HG02610 (cell line): ENCODE measurements at regions not wholly inside any gene's neighbourhood (a gene's known extent, or its start where the extent isn't known, plus 50 kb on each side); places are given as distances from the start of the nearest gene placed in this dataset.

ENCODE experiments used
- ATAC-seq: cut with Tn5 transposase; IDR thresholded peaks from one replicate; pipeline ENCODE4 v1.9.1; 2021; ENCODE audit warnings: mild to moderate bottlenecking, moderate library complexity; ENCODE audit not compliant: unreplicated experiment

DNA sequence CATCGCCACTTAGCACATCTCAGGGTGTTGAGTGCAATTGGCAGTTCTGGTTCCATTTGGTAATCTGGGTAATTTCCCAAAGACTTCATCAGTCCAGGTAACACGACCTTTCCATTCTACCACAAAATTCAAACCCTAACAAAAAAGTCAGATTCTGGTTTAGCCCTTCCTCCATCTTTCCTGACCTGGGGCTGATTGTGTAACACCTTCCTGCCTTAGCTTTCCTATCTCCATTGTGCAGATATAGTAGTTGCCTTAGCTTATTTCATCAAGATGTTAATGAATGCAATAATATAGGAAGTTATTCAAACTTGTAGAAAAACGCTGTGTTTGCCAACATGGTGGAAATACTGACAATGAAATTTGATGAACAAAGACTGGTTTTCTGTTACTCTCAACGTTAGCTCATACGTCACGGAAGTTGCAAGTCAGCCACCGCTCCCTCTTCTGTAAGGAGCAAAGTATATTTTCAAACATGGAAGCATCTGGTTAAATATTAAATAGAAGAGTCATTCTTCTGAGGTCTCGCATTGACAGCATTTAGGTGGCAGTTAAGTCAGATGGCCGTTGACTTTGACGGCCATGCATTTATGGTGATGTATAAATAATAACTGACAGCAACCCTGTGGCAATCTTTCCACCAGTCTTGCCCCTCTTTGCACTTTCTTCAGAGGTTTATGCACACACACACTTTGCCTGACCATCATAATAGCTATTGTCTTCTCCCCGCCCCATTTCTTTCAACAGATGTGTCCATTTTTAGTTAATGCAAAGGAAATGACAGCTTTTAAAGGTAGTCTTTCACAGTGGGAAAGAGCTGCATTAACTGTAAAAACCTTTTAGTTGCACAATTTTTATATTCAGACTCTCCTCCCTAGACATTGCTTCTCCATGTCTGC is 205.1 kb upstream of the BMPER start:
- ATAC-seq, result no peak

DNA sequence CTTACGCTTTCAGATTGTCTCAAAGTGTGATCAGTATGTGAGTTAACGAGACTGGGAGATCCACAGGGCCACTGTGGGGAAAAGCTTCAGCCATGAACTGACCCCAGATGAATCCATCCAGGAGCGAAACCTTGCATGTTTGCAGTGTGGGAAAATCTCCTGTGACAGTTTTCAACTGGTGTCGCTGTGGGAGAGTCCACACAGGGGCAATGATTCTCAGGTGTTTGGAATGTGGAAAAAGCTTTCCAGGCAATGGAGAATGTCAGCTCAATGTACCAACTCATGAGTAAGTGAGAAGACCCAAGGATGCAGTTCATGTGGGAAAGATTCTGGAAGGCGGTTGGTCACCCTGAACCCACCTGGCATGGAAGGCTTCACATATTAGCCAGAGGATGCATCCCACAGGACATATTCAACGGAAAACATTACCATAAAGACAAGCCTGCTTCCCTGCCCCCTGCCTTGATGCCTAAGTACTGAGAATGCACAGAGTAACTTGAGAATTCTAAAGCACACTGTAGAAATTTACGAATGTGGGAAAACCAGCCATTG is 204.1 kb upstream of the BMPER start:
- no peak for ATAC-seq

DNA sequence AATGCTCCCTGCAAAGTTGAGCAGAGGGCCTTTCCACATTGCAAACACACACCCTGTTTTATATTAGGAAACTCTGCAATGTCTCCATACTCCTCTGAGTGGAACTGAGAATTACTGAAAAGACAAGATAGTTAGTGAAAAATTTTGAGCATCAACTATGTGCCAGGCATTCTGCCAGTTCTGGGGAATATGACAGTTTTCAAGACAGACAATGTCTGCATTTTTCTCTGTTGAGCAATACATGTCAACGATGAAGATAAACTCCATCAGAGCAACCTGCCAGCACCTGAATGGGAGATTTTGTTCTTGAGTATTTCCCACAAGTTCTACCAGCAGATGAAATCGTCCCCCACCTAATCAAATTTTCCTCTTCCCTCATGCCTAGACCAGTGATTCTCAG is 203.4 kb upstream of the BMPER start:
- no peak for ATAC-seq

DNA sequence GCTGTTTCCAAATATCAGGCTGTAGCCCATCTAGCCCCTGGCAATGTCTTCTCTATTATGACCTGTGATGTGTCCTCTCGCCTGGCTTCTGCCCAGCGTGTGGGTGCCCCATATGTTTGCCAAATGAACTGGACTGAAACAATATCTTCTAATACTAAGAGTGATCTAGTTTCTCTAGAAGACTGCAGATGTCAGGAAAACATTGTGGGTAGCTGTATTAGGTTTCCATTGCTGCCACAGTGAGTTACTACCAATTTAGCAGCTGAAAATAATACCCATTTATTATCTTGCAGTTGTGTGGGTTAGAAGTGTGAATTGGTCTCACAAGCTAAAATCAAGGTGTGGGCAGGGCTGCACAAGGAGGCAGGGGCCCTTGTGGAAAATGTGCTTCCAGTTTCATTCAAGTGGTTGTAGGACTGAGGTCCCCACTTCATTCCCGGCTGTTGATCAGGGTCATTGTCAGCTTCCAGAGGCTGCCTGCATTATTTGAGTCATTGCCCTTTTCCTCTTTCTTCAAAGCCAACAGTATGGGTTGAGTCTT is 202.8 kb upstream of the BMPER start:
- no peak for ATAC-seq

DNA sequence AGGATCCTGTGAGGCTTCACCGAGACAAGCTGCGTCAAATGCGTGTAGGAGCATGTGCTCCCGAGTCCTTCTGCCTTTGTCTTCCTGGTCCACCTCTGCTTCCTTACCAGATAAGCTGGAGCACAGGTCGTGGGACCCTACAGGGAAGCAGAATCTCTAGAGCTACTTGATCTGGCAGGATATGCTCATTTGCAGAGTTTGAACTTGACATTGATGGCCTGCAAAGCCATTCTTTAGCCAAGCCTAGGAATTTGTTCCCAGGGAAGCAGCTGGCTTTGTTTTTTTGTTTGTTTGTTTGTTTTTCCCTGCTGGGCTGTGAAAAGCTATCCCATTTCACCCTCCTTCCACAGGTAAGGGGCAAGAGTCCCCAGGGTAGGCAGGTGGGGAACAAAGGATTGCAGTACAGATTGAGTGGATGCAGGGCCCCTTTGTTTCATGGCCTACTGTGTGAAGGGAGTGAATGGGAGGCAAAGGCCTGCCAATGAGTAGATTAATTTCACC is 200.0 kb upstream of the BMPER start:
- no peak for ATAC-seq

DNA sequence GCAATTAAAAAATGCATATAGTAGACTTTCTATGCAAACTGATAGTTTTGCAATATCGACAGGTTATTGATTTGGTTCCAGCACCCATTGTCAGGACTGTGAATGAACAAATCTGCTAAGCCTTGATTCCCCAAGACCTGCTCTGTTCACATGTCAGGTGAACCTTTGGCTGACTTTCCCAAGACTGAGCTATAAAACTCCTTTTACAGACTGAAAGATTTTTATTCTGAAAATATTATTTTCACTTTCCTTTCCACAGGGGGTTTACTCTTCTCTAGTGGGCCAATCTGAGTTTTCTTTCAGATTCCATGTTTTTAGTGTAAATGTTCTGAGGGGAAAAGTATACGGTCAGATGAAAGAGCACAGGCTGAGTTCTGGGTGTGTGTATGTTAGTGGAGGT is 199.2 kb upstream of the BMPER start:
- no peak for ATAC-seq

DNA sequence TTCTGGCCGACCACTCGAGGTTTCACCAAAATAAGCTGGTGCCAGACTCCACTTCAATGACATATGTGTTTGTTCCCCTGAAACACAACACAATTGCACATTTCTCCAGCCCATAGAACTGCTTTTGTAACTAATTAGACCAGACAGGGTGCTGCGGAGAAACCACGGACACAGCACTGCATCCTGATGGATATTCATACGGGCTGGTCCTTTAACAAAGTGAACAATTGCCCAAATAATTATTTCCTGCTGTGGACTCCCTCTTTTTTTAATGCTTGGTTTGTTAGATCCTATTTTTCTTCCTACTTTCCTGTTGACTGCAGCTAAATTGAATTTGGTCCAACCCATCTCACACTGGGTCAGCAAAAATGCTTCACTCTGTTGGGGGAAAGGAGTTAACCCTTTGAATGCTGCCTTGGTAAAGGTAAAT is 198.6 kb upstream of the BMPER start:
- no peak for ATAC-seq

DNA sequence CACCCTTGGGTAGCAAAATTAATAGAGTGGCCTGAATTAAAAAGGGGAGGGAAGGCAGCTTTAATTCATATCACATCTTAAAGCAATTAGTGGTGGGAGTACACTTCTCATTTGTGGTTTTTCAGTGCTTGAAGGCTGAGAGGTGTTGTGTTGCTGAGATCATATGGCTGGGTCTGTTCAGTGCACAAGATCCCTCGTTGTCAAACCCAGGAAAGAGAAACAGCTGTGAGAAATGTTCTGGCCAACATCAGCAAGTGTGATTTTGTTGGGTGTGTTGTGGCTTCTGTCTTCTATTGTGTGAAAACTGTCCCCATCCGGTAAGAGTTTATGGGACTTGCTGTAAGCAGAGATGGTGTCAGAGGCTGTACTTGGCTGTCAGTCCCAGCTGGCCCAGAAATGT is 197.9 kb upstream of the BMPER start:
- no peak for ATAC-seq

DNA sequence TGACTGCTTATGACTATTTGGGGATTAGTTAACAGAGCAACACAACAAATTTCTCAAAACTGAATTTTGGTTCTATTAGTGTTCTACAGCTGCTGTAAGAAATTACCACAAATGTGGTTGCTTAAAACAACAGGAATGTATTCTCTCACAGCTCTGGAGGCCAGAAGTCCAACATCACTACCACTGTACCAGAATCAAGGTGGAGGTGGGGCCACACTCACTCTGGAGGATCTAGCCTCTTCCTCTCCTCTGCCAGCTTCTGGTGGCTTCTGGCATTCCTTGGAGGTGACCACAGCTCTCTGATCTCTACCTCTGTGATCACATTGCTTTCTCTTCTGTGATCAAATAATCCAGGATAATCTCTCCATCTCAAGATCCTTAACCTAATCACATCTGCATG is 194.7 kb upstream of the BMPER start:
- ATAC-seq, result no peak

DNA sequence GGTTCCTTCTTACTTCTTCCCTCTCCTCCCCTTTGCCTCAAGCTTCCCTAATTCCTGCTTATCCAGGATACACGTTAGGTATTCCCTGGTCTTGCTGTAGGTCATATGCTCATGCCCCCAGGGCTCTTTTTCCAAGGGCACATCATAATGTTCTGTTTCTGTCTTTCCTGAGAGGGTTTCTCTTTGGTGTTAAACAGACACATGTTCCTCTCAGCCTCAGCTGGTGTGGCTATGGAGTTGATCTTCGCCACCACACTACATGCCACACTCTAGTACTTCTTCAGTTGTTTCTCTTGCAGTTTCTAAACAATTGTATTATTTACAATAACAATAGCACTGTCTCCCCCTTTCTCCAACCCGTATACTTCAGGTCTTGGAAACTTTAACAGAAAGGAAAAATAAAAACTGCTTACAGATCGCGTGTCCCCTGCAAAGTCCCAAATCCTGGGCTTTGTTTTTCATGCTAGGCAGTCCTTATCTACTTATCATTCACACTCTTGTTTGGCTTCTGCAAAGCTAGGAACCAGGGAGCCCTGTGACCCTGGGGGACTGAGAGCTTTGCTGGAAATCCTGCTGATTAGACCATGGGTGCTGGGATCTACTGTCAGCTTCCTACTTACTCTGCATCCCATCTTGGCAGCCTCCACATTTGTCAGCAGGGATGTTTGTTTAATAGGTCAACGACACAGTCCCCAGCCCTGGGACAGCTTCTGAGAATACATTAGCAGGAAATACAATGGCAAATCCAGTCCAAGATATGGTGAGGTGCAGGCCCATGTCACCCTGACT is 193.9 kb upstream of the BMPER start:
- ATAC-seq, result no peak

DNA sequence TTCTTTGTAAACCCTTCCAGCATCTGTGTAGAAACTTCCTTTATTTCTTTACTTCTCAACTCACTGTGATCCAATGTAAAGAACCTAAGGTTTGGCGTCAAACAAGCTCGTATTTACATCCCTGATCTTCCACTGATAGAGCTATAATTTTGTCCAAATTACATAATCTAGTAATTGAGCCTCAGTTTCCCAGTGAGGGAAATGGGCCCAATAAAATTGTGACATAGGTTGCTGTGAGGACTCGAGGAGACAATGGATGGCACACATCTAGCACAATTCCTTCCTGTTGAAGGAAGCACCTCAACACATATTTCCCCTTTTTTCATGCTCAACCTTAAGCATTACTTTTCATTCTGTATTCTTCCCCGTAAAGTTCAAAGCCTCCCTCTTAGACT is 193.3 kb upstream of the BMPER start:
- ATAC-seq, result no peak

DNA sequence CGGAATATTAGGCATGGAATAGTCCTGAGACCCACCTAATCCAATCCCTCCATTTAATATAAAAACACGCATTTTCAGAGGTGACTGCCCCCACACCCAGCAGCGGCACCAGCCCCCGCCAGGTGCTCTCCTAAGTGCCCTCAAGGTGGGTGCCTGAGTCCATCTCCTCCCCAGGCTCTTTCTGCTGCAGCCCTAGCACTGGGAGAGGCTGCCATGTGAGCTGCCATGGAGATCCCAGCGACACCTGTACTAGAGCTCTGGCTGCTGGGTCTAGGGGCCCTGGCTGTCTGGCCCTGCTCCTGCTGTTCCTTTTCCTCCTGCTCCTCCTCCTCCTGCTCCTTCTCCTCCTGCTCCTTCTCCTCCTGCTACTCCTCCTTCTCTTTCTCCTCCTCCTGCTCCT is 191.1 kb upstream of the BMPER start:
- ATAC-seq, result no peak

DNA sequence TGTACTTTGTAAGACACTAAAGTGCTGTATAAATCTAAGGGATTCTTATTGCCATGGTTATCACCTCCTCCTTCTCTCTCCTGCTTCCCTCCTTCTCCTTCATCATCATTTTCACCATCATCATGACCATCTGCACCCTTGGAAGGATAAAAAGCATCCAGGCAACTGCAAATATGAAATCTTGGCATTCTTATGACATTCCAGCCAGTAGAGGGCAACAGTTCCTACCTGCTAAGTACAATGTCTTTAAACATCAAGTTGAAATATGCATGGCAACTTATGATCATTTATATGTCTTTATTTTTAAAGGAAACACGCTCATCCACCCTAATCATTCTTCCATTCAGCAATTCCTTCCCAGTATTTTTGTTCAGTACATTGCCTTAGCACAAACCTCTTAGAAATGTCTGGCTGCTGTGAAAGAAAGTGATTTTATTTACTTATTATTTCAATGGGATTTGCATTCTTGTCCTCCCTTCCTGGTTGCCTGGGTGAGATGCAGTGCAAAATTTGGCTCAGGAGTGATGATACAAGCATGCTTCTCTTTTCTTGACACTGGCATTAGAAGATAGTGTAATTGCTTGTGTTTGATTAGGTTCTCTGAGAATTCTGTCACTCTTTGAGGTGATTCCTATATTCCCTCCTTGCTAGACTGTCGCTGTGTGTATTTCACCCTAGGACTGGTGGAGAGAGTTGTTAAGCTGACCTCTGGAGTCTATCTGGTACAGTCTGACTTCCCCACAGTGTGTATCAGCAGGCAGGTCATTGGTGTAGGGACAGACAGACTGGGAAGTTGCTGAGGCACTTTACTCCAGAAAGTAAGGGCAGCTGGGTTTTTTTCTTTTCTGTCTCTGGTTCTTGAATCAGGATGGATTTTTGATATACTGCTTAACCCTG is 188.5 kb upstream of the BMPER start:
- ATAC-seq, result no peak

DNA sequence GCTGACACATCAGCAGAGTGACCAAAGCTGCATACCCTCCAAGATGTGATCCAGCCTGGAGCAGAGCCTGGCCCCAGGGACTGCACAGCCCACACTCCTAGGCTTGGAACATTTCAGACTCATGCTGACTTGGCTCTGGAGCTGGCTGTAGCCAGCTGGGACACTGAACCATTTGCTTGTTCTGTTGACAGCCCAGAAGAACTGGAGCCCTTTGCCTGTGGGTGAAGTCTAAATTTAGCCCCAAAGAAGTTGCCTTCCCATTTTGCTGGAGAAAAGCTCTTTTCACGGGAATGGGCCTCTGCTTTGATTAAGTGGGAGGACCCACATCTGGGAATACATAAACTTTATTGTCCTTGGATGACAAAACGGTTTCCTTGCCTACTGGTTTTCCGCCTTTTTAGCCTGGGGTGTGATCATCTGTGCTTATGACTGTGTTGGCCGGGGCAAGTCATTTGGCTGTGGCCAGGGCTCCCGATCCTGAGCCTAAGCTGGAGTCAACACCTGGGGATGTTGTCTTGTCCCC is 186.2 kb upstream of the BMPER start:
- ATAC-seq, result no peak

DNA sequence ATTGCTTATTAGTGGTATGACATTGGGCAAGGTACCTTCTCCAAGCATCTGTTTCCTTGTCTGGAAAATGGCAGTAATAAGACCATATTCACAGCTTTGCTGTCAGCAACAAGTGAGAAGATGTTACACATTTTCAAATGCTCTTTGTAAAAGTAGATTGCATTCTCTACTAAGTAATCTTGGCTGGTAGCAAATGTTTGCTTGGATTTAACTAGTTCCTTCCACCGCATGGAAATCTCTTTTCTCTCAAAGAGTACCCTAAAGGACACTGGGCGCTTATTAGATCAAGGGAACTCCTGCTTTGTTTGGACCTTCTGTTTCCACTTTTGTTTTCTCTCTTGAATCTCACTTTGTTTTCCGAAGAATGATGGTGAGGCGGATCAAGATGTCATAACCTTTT is 185.2 kb upstream of the BMPER start:
- no peak for ATAC-seq

DNA sequence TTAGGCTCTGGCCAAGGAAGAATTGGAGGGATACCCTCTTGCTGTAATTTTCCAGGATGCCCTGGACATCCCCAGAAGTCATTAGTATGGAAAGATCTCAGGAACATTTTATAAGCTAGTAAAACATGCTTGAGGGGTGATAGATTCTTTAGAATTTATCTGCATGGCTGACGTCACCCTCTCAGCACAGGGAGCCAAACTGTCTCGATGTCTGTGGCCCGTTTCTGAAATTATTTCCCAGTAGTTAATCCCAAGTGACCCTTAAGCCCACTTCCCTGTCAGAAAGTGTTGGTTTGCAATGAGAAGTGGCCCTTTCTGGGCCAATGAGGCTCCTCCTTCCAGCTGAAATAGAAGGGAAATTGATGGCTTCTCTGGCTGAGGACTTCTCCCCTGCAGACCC is 184.5 kb upstream of the BMPER start:
- ATAC-seq, result no peak

DNA sequence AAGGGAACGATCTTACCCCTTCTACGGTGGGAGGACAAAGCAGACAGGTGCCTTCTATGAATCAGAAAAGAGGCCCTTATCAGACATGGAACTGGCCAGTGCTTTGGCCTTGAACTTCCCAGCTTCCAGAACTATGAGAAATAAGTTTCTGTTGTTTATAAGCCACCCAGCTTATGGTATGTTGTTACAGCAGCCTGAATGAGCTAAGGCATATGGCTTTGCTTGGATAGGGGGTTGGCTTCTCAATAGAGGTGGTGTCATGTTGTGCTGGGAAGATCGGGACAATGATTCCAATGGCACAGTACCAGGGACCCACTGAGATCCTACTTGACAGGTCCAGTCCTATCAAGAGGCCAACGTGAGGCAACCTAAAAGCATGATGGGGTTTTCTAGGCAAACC is 183.4 kb upstream of the BMPER start:
- no peak for ATAC-seq

DNA sequence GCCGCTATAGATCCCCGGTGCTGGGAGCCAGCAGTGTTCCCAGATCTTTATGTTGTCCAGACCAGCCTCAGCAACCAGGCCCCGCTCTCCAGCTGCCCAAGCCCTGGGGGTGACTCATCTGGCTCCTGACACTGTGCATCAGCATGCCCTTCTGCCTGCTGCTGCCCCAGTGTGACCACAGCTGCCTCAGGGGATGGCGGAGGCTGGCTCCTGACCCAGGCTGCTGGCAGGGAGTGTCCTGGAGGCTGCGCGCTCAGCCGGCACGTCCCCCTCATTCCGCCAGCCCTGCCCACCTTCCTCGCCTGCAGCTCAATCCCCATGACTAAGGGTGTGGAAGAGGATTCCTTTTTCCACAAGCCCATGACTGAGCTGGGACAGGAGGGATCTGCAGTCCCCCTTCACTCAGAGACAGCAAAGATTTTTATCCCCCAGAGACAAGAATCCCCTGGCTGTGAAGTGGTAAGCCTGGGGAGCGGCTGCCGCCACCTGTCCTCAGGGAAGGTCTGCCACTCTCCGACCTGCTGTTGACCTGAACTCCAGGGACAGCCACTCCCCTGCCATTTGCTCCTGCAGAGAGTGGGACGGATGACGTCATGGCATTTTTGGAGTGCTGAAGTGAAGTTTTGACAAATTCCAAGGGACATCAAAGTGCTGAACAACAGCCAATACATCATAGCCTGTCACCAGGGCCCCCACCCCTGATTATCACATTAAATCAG is 182.8 kb upstream of the BMPER start:
- no peak for ATAC-seq

DNA sequence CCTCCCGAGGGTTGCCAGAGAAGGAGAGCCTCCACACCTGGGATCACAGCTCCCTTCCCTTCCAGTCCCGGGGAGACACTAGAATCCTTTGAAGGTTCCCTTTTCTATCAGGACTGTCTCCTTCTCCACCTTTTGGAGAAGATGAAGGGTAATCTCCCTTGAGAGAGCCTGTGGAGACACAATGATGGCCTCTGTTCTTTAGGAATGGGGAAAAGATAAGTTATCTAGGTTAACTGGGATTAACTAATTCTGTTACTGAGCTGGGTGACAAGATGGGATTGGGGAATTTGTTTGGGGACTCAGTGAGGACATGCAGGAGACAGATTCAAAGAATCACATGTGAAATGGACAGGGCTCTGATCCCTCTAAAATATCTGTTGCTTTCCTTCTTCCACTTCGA is 181.1 kb upstream of the BMPER start:
- ATAC-seq, result no peak
